H1 (cell line): ENCODE measurements at regions not wholly inside any gene's neighbourhood (a gene's known extent, or its start where the extent isn't known, plus 50 kb on each side); places are given as distances from the start of the nearest gene placed in this dataset.

Experiments
- CHD7 ChIP-seq: fragments of 300-600 bp; sonication (generic); IDR thresholded peaks from 2 replicates; pipeline ENCODE4 v1.7.1; 2012; ENCODE audit warnings: low read length, moderate library complexity, mild to moderate bottlenecking, inconsistent platforms; ENCODE audit not compliant: insufficient replicate concordance
- CTCF ChIP-seq, 3 experiments: IDR thresholded peaks; 1 replicate in 2 of 3; 2 replicates in 1 of 3; pipeline versions ENCODE4 v1.5.1 to v1.6.1; 2011; ENCODE audit warnings: low read length in 3 of 3, mild to moderate bottlenecking in 3 of 3, inconsistent platforms in 2 of 3, low read depth in 1 of 3, moderate library complexity in 1 of 3; ENCODE audit not compliant: insufficient read depth in 1 of 3; ENCODE audit errors: control extremely low read depth in 1 of 3
- FOSL1 ChIP-seq: IDR thresholded peaks from 2 replicates; pipeline ENCODE4 v1.6.1; 2011; ENCODE audit warnings: mild to moderate bottlenecking, low read depth, low read length, moderate library complexity; ENCODE audit not compliant: insufficient read depth
- JUND ChIP-seq: IDR thresholded peaks from 2 replicates; pipeline ENCODE4 v1.6.1; 2011; ENCODE audit warnings: mild to moderate bottlenecking, improper control_type of control experiment, low read length
- MAFK ChIP-seq: IDR thresholded peaks from 2 replicates; pipeline ENCODE4 v1.6.1; 2012; ENCODE audit warnings: low read depth, mild to moderate bottlenecking, improper control_type of control experiment, low read length
- NRF1 ChIP-seq: IDR thresholded peaks from 2 replicates; pipeline ENCODE4 v1.6.1; 2011; ENCODE audit warnings: mild to moderate bottlenecking, low read depth, low read length, improper control_type of control experiment
- SIN3A ChIP-seq, 2 experiments: IDR thresholded peaks in 1 of 2; conservative IDR thresholded peaks in 1 of 2; 2 replicates each; pipeline ENCODE4 v1.6.1; 2011 to 2012; ENCODE audit warnings: low read length in 2 of 2, improper control_type of control experiment in 1 of 2, low read depth in 1 of 2, mild to moderate bottlenecking in 1 of 2
- SUZ12 ChIP-seq: fragments of 200-600 bp; sonication (generic); IDR thresholded peaks from 2 replicates; pipeline ENCODE4 v1.6.1; 2012; ENCODE audit warnings: mild to moderate bottlenecking, inconsistent platforms, low read length, moderate library complexity, mixed read lengths
- ZNF274 ChIP-seq: IDR thresholded peaks from 2 replicates; pipeline ENCODE4 v1.7.0; 2012; ENCODE audit warnings: low read length, borderline replicate concordance; ENCODE audit errors: extremely low read depth

GRCh38 chr1:233459470-233459945, 132.0 kb downstream of the MAP3K21 start (continued):
- TF ChIP-seq CHD7, result no peak
- TF ChIP-seq ZNF274, result no peak
- no peak for TF ChIP-seq MAFK
- TF ChIP-seq JUND, result no peak
- TF ChIP-seq CTCF (IDR thresholded peaks at IDR 0.05; ENCODE audit: control extremely low read depth in 1 of 3, insufficient read depth in 1 of 3, low read depth in 1 of 3, low read length in 3 of 3), result no peak
- TF ChIP-seq SIN3A (conservative IDR thresholded peaks at IDR 0.05 in 1 of 2, IDR thresholded peaks at IDR 0.05 in 1 of 2; ENCODE audit: low read depth in 1 of 2, low read length in 2 of 2), result no peak
- no peak for TF ChIP-seq SUZ12
- no peak for TF ChIP-seq NRF1
- no peak for TF ChIP-seq FOSL1
